GM18505 (cell line): ENCODE measurements at regions not wholly inside any gene's neighbourhood (a gene's known extent, or its start where the extent isn't known, plus 50 kb on each side); places are given as distances from the start of the nearest gene placed in this dataset.

Experiments
- ATAC-seq: cut with Tn5 transposase; IDR thresholded peaks from one replicate; pipeline ENCODE4 v1.9.1; 2021; ENCODE audit not compliant: unreplicated experiment
- POLR2A ChIP-seq: IDR thresholded peaks from 4 replicates; pipeline ENCODE4 v1.6.1; 2011; ENCODE audit warnings: borderline replicate concordance; ENCODE audit not compliant: insufficient read depth, insufficient read length; ENCODE audit errors: extremely low read depth

DNA sequence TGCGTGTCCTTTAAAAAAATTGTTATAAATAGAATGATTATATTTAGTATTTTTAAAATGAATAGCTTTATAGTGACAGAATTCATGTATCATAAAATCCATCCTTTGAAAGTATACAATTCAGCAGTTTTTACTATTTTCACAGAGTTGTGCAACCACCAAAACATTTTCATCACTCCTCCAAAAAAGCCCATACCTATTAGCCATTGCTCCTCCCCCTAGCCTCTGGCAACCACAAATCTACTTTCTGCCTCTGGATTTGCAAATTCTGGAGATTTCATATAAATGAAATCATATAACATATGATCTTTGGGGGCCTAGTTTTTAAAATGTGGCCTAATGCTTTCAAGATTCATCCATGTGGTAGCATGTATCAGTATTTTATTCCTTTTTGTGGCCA lies 117.9 kb upstream of the MED13L start:
- ATAC-seq, result no peak
- TF ChIP-seq POLR2A, result no peak

DNA sequence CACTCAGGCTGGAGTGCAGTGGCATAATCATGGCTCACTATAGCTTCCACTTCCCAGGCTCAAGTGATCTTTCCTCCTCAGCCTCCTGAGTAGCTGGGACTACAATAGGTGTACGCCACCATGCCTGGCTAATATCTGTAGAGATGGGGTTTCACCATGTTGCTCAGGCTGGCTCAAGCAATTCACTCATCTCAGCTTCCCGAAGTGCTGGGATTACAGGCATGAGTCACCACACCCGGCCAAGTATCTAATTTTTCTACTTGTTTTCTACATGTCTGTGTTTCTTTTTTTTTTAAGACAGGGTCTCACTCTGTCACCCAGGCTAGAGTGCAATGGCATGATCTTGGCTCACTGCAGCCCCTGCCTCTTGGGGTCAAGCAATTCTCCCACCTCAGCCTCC lies 119.7 kb upstream of the MED13L start:
- no peak for TF ChIP-seq POLR2A
- ATAC-seq, result no peak

DNA sequence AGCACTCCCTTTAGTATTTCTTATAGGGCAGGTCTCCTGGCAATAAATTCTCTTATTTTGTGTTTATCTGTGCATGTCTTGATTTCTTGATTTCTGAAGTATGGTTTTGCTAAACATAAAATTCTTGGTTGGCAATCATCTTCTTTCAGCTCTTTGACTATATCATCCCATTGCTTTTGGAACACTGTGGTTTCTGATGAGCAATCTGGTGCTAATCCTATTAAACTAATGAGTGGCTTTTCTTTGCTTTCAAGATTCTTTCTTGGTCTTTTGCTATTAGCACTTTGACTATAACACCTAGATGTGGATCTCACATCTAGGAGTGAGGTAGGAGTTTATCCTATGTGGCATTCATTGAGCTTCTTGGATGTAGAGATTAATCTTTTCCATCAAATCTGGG lies 120.7 kb upstream of the MED13L start:
- ATAC-seq, result no peak
- TF ChIP-seq POLR2A, result no peak

DNA sequence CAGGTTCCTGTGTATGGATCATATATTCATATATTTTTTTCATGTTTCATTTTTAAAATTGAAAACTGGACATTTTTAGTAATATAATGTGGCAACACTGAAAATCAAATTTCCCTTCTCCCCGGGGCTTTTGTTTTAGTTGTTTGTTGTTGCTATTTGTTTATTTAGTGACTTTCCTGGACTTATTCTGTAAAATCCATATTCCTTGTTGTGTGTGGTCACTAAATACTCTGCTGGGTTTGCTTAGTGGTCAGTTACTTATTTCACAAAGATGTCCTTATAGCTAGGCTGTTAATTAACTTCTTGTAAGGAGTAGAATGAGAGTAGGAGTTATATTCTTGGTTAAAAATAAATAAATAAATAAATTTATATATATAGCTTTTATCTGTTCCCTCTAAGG lies 121.6 kb upstream of the MED13L start:
- ATAC-seq, result no peak
- no peak for TF ChIP-seq POLR2A

DNA sequence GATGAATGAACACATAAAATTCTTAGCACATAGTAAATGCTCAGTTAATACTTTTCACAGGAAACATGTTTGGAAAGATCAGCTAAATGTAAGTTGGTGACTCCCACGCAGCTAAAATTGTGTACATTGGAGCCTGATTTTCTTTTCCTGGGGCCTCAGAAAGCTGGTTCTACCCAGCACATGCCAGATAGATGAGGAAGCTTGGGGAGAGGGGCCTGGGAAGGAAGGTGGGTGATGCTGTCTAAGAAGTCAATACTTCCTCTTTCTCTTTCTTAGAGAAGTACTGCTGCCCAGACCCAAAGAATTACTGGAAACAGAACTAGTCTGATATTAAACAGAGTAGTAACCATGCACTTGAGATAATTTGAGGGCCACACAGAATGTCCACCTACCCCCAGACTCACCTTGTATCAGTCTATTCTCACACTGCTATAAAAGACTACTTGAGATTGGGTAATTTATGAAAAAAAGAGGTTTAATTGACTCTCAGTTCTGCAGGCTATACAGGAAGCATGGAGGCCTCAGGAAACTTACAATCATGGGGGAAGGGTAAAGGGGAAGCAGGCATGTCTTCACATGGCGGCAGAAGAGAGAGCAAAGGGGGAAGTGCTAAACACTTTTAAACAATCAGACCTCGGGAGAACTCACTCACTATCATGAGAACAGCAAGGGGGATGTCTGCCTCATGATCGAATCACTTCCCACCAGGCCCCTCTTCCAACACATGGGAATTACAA lies 123.3 kb upstream of the MED13L start:
- TF ChIP-seq POLR2A, result no peak
- no peak for ATAC-seq

DNA sequence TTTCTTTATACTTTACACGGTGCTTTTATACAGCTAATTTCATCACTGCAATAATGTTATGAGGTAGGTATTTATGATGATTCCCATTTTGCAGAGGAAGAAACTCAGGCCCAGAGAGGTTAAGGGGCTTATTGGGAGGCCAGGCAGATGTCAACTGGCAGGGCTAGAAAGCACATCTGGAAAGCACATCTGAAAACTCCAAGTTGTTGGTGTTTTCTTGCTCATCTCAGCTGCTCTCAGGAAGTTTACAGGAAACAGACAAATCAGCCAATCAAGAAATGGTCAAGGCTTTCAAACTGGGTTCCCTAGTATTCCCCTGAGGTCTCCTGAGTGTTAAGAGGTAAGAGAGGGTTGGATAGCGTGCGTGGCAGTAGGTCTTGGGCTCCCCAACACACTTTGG lies 124.1 kb upstream of the MED13L start:
- no peak for TF ChIP-seq POLR2A
- no peak for ATAC-seq

DNA sequence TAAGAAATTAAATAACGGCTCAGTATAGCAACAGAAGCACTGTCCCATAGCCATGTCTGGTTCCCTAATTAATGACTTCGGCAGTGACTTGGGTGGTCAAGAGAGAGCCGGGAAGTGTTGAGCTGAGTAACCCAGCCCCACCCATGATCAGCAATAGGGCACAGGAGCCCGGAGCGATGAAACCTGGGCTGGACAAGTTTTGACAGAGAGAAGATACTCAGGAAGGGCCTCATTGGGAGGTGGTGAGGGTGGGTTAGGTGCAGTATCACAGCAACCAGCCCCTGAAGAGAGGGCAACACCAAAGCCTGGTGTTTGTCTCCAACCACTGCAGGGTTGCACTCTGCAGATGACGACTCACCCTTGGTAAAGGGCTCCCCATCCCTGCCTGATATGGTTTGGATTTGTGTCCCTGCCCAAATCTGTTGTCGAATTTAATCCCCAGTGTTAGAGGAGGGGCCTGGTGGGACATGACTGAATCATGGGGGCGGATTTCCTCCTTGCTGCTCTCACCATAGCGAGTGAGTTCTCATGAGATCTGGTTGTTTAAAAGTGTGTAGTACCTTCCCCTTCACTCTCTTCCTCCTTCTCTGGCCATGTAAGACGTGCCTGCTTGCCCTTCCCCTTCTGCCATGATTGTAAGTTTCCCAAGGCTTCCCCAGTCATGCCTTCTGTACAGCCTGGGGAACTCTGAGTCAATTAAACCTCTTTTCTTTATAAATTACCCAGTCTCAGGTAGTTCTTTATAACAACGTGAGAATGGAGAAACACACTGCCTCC lies 124.9 kb upstream of the MED13L start:
- no peak for ATAC-seq
- no peak for TF ChIP-seq POLR2A

DNA sequence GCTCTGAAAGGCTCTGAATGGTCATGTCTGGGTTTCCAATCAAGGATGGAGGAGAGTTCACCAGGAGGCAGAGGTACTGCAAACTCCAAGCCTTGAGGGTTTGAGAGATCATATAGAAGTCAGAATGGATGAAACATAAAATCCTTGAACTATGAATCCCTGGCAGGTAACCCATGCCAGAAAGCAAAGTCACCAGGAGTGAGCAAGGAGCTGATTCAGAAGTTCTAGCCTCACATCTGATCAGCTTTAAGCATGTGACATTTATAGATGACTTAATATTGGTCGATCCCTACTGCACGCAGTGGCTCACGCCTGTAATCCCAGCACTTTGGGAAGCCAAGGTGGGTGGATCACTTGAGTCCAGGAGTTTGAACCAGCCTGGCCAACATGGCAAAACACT lies 126.1 kb upstream of the MED13L start:
- no peak for TF ChIP-seq POLR2A
- ATAC-seq, result no peak

DNA sequence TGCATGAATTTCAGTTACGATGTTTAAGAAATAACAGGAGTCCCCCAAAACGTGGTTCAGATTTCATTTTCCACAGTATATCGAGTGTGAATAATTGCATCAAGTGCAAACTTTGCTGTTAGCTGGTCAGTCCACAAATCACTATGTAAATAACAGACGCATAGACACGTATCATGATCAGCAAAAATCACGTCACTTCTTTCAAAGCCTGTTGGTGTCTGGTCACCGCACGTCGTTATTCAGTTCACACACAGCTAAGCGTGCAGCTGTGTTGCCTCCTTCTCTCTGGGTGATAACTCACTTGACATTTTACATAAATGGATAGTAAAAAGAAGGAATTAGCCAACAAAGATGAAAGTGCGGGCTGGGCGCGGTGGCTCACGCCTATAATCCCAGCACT lies 126.8 kb upstream of the MED13L start:
- TF ChIP-seq POLR2A, result no peak
- ATAC-seq, result no peak

DNA sequence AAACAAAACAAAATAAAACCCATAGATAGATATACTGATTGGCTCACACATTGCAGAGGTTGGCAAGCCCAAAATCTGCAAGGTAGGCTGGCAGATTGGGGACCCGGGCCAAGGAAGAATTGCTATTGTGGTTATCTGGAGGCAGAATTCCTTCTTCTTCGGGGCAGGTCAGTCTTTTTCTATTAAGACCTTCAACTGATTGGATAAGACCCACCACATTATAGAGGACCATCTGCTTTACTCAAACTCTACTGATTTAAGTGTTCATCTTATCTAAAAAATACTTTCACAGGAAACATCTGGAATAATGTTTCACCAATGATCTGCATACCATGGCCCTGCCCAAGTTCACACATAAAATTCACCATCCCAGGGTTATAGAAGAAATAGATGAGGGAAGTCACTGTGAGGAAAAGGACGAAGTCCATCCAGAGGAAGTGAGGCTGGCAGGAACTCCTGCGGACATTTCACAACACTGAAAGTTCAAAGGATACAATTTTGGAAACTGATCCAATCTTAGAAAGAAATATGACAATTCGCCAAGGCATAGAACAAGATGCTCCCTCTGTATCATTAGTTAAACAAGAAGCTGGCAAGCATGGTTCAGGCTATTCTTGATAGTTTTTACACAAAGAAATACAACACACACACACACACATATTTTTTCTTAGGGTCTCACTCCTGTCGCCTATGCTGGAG lies 127.6 kb upstream of the MED13L start:
- ATAC-seq, result no peak
- TF ChIP-seq POLR2A, result no peak

DNA sequence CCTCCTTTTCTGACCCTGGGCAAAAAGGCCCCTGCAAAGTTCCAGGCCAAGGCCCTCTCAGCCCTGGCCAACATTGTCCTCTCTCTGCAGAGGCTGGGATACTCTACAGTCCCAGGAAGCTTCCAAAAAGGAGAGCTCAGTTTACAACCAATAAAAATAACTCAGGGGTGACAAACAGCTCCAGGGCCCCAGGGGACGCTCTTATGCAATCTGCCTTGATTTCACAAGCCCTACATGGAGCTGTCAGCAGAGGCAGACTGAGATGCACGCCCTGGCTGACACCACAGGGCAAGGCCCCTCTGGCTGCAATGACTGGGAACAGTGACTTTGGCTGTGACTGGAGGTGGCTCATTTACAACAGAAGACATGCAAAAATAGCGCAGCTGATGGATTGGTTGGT lies 129.0 kb upstream of the MED13L start:
- ATAC-seq, result no peak

DNA sequence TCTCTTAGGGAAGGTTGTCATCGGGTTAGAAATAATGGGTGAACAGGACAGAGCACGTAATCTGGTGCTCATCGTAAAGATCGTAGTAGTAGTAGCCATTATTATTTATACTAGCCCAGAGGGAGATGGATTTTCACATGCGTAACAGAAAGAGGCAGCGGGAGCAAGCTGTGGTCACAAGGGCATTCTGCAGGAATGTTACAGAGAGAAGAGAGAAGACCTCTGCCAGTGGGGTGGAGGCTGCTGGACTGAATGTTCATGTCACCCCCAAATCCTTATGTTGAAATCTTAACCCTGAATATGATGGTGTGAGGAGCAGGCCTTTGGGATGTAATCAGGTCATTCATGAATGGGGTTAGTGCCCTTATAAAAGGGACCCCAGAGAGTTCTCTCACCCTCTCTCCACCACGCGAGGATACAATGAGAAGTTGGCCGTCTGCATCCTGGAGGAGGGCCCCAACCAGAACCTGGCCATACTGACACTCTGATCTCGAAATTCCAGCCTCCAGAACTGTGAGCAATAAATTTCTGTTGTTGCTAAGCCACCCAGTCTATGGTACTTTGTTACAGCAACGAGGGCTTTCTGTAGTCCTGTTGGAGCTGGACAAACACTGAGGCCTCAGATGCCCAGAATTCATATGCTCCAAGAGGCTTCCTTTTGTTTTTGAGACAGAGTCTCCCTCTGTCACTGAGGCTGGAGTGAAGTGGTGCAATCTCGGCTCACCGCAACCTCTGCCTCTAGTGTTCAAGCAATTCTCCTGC lies 131.2 kb upstream of the MED13L start:
- TF ChIP-seq POLR2A, result no peak
- ATAC-seq, result no peak

More for the DNA sequence above, 129.0 kb upstream of the MED13L start:
- TF ChIP-seq POLR2A, result no peak

DNA sequence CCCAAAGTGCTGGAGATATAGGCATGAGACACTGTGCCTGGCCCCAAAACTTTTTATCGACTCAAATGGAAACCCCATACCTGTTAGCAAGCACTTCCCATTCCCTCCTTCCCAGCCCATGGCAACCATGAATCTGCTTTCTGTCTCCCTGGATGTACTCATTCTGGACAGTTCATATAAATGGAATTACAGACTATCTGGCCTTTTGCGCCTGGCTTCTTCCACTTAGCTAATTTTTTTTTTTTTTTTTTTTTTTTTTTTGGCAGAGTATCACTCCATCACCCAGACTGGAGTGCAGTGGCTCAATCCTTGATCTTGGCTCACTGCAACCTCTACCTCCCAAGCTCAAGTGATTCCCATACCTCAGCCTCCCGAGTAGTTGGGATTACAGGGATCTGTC lies 134.5 kb upstream of the MED13L start:
- TF ChIP-seq POLR2A, result no peak
- no peak for ATAC-seq
